GM18505 (cell line): ENCODE measurements at regions not wholly inside any gene's neighbourhood (a gene's known extent, or its start where the extent isn't known, plus 50 kb on each side); places are given as distances from the start of the nearest gene placed in this dataset.

Experiments used
- ATAC-seq: cut with Tn5 transposase; IDR thresholded peaks from one replicate; pipeline ENCODE4 v1.9.1; 2021; ENCODE audit not compliant: unreplicated experiment
- POLR2A ChIP-seq: IDR thresholded peaks from 4 replicates; pipeline ENCODE4 v1.6.1; 2011; ENCODE audit warnings: borderline replicate concordance; ENCODE audit not compliant: insufficient read depth, insufficient read length; ENCODE audit errors: extremely low read depth

GRCh38 chr5:122565331-122565730 is 209.5 kb upstream of the SNX2 start:
- no peak for TF ChIP-seq POLR2A
- ATAC-seq, result no peak

- TF ChIP-seq POLR2A, result no peak
- ATAC-seq, result no peak
These were observed 198.4 kb upstream of the SNX2 start for GRCh38 chr5:122576256-122577016.

GRCh38 chr5:122581629-122582028 is 193.3 kb upstream of the SNX2 start:
- TF ChIP-seq POLR2A, result no peak
- no peak for ATAC-seq

- no peak for ATAC-seq
These were observed 190.2 kb upstream of the SNX2 start for GRCh38 chr5:122584411-122585300.

GRCh38 chr5:122585371-122585770 is 189.5 kb upstream of the SNX2 start:
- no peak for ATAC-seq
- no peak for TF ChIP-seq POLR2A

More at GRCh38 chr5:122584411-122585300, 190.2 kb upstream of the SNX2 start:
- no peak for TF ChIP-seq POLR2A

- ATAC-seq, result no peak
- TF ChIP-seq POLR2A, result no peak
These were observed 188.5 kb upstream of the SNX2 start for GRCh38 chr5:122586351-122586750.

GRCh38 chr5:122591828-122592227 is 183.1 kb upstream of the SNX2 start:
- no peak for TF ChIP-seq POLR2A
- ATAC-seq, result no peak

GRCh38 chr5:122599000-122599399 is 175.9 kb upstream of the SNX2 start:
- ATAC-seq, result no peak
- TF ChIP-seq POLR2A, result no peak

GRCh38 chr5:122600924-122601323 is 174.0 kb upstream of the SNX2 start:
- no peak for TF ChIP-seq POLR2A
- no peak for ATAC-seq

- TF ChIP-seq POLR2A, result no peak
- ATAC-seq, result no peak
These were observed 172.2 kb upstream of the SNX2 start for GRCh38 chr5:122602700-122603099.

GRCh38 chr5:122605236-122605635 is 169.6 kb upstream of the SNX2 start:
- ATAC-seq, result no peak
- TF ChIP-seq POLR2A, result no peak

GRCh38 chr5:122607818-122608217 is 167.1 kb upstream of the SNX2 start:
- no peak for TF ChIP-seq POLR2A
- no peak for ATAC-seq

- ATAC-seq, result no peak
- no peak for TF ChIP-seq POLR2A
These were observed 166.7 kb upstream of the SNX2 start for GRCh38 chr5:122608222-122608621.

- no peak for TF ChIP-seq POLR2A
- no peak for ATAC-seq
These were observed 163.5 kb upstream of the SNX2 start for GRCh38 chr5:122611406-122611805.
